Activated T-cell treated with anti-CD3 and anti-CD28 coated beads, Interleukin-2, amount 50 U/mL, for 72 hours (primary cell): ENCODE measurements at regions not wholly inside any gene's neighbourhood (a gene's known extent, or its start where the extent isn't known, plus 50 kb on each side); places are given as distances from the start of the nearest gene placed in this dataset.

Experiments used
- ATAC-seq, 2 donors: fragments of 150-1000 bp; cut with Tn5 transposase; replicated peaks in 1 of 2; 2 replicates each; pipeline ENCODE4 v1.10.0; 2021; ENCODE audit warnings: moderate library complexity in 2 of 2, mild to moderate bottlenecking in 1 of 2
- DNase-seq, 2 donors: peaks; one replicate each; pipeline ENCODE4 v3.0.0; 2021 to 2022; ENCODE audit warnings: mixed read lengths in 1 of 2
- H3K27ac Mint-ChIP-seq: one replicate; pipeline ENCODE4 v1.8.0; 2022; ENCODE audit warnings: mild to moderate bottlenecking, moderate library complexity, mixed read lengths
- H3K27me3 Mint-ChIP-seq: one replicate; pipeline ENCODE4 v1.8.0; 2022; ENCODE audit warnings: low read depth, mixed read lengths
- H3K36me3 Mint-ChIP-seq, 2 donors: one replicate each; pipeline ENCODE4 v1.8.0; 2022; ENCODE audit warnings: mixed read lengths in 2 of 2, mild to moderate bottlenecking in 1 of 2; ENCODE audit not compliant: insufficient read depth in 2 of 2
- H3K4me1 Mint-ChIP-seq: one replicate; pipeline ENCODE4 v1.8.0; 2022; ENCODE audit warnings: low read depth, mixed read lengths
- H3K4me3 Mint-ChIP-seq, 2 donors: one replicate each; pipeline ENCODE4 v1.8.0; 2022; ENCODE audit warnings: mild to moderate bottlenecking in 2 of 2, mixed read lengths in 2 of 2, moderate library complexity in 2 of 2
- H3K9me3 Mint-ChIP-seq, 2 donors: one replicate each; pipeline ENCODE4 v1.8.0; 2022; ENCODE audit warnings: mixed read lengths in 2 of 2

- DNase-seq (peak; percentile 92 to 95), ATAC-seq (peak; percentile 70 to 76)
- H3K27ac Mint-ChIP-seq, result peak overlapping the region; percentile 59
- H3K9me3 Mint-ChIP-seq, result no peaks in the 10 kb centered on the region
- no peaks in the 10 kb centered on the region for H3K36me3 Mint-ChIP-seq
- H3K4me3 Mint-ChIP-seq, result peak overlapping the region; percentile 76 to 77
- peaks cover 11% of the 10 kb centered on the region for H3K27me3 Mint-ChIP-seq
- H3K4me1 Mint-ChIP-seq, result peaks cover 61% of the 10 kb centered on the region
Measured at GRCh38 chr1:181142096-181142958, 53.8 kb downstream of the IER5 start.

- no peaks in the 10 kb centered on the region for H3K9me3 Mint-ChIP-seq
- no peak overlapping the region for H3K4me3 Mint-ChIP-seq
- ATAC-seq, result no peak
- DNase-seq, result no peak
- H3K36me3 Mint-ChIP-seq, result no peaks in the 10 kb centered on the region
- peaks cover 56% of the 10 kb centered on the region for H3K4me1 Mint-ChIP-seq
- peaks cover 11% of the 10 kb centered on the region for H3K27me3 Mint-ChIP-seq
- H3K27ac Mint-ChIP-seq, result no peak overlapping the region
Measured at GRCh38 chr1:181143102-181143859, 54.8 kb downstream of the IER5 start.

- no peak overlapping the region for H3K4me3 Mint-ChIP-seq
- peaks cover 55% of the 10 kb centered on the region for H3K4me1 Mint-ChIP-seq
- peaks cover 11% of the 10 kb centered on the region for H3K27me3 Mint-ChIP-seq
- no peak overlapping the region for H3K27ac Mint-ChIP-seq
- no peak for DNase-seq
- H3K9me3 Mint-ChIP-seq, result no peaks in the 10 kb centered on the region
- no peak for ATAC-seq
- H3K36me3 Mint-ChIP-seq, result no peaks in the 10 kb centered on the region
Measured at GRCh38 chr1:181144238-181144637, 55.7 kb downstream of the IER5 start.

GRCh38 chr1:181148636-181149035 lies 60.1 kb downstream of the IER5 start:
- peaks cover 47% of the 10 kb centered on the region for H3K4me1 Mint-ChIP-seq
- H3K27ac Mint-ChIP-seq, result no peak overlapping the region
- H3K4me3 Mint-ChIP-seq, result peak overlapping the region in 1 of 2 donors; percentile 15
- no peaks in the 10 kb centered on the region for H3K9me3 Mint-ChIP-seq
- peaks cover 9% of the 10 kb centered on the region for H3K27me3 Mint-ChIP-seq
- DNase-seq, result no peak
- H3K36me3 Mint-ChIP-seq, result no peaks in the 10 kb centered on the region
- no peak for ATAC-seq

- ATAC-seq, result peak; percentile 98 to 99
- H3K4me1 Mint-ChIP-seq, result peaks cover 38% of the 10 kb centered on the region
- H3K27ac Mint-ChIP-seq, result peak overlapping the region; percentile 54
- peaks cover under 1% of the 10 kb centered on the region for H3K27me3 Mint-ChIP-seq
- peak overlapping the region; percentile 52 to 62 for H3K4me3 Mint-ChIP-seq
- no peaks in the 10 kb centered on the region for H3K9me3 Mint-ChIP-seq
- no peaks in the 10 kb centered on the region for H3K36me3 Mint-ChIP-seq
- DNase-seq, result peak; percentile 74 to 76
Measured at GRCh38 chr1:181149326-181150125, 61.0 kb downstream of the IER5 start.

GRCh38 chr1:181150273-181150672 lies 61.8 kb downstream of the IER5 start:
- DNase-seq (no peak), ATAC-seq (no peak)
- Mint-ChIP-seq H3K4me3 (no peak overlapping the region), H3K9me3 (no peaks in the 10 kb centered on the region), H3K36me3 (no peaks in the 10 kb centered on the region), H3K27ac (no peak overlapping the region), H3K4me1 (peaks cover 38% of the 10 kb centered on the region), H3K27me3 (no peaks in the 10 kb centered on the region)

GRCh38 chr1:181150842-181151241 lies 62.3 kb downstream of the IER5 start:
- H3K4me1 Mint-ChIP-seq, result peaks cover 41% of the 10 kb centered on the region
- no peak overlapping the region for H3K4me3 Mint-ChIP-seq
- no peaks in the 10 kb centered on the region for H3K36me3 Mint-ChIP-seq
- DNase-seq (no peak), ATAC-seq (no peak)
- no peak overlapping the region for H3K27ac Mint-ChIP-seq
- H3K9me3 Mint-ChIP-seq, result no peaks in the 10 kb centered on the region
- H3K27me3 Mint-ChIP-seq, result no peaks in the 10 kb centered on the region

GRCh38 chr1:181151378-181152326 lies 63.2 kb downstream of the IER5 start:
- Mint-ChIP-seq H3K4me1 (peaks cover 41% of the 10 kb centered on the region), H3K36me3 (no peaks in the 10 kb centered on the region), H3K4me3 (no peak overlapping the region), H3K9me3 (no peaks in the 10 kb centered on the region), H3K27ac (peak overlapping the region; percentile 40), H3K27me3 (no peaks in the 10 kb centered on the region)
- DNase-seq (peak in 1 of 2 donors; percentile 22), ATAC-seq (peak; percentile 50 to 56)

GRCh38 chr1:181152892-181153633 lies 64.6 kb downstream of the IER5 start:
- H3K4me3 Mint-ChIP-seq, result no peak overlapping the region
- ATAC-seq, result no peak
- H3K9me3 Mint-ChIP-seq, result no peaks in the 10 kb centered on the region
- no peaks in the 10 kb centered on the region for H3K27me3 Mint-ChIP-seq
- no peak for DNase-seq
- no peaks in the 10 kb centered on the region for H3K36me3 Mint-ChIP-seq
- peaks cover 48% of the 10 kb centered on the region for H3K4me1 Mint-ChIP-seq
- H3K27ac Mint-ChIP-seq, result no peak overlapping the region

GRCh38 chr1:181153634-181153961 lies 65.1 kb downstream of the IER5 start:
- no peaks in the 10 kb centered on the region for H3K36me3 Mint-ChIP-seq
- no peak for ATAC-seq
- H3K4me3 Mint-ChIP-seq, result no peak overlapping the region
- no peaks in the 10 kb centered on the region for H3K9me3 Mint-ChIP-seq
- H3K4me1 Mint-ChIP-seq, result peaks cover 52% of the 10 kb centered on the region
- DNase-seq, result no peak
- no peaks in the 10 kb centered on the region for H3K27me3 Mint-ChIP-seq
- H3K27ac Mint-ChIP-seq, result no peak overlapping the region

GRCh38 chr1:181155339-181155738 lies 66.8 kb downstream of the IER5 start:
- H3K4me1 Mint-ChIP-seq, result peaks cover 51% of the 10 kb centered on the region
- H3K27ac Mint-ChIP-seq, result no peak overlapping the region
- H3K36me3 Mint-ChIP-seq, result no peaks in the 10 kb centered on the region
- H3K4me3 Mint-ChIP-seq, result no peak overlapping the region
- no peaks in the 10 kb centered on the region for H3K9me3 Mint-ChIP-seq
- no peaks in the 10 kb centered on the region for H3K27me3 Mint-ChIP-seq
- ATAC-seq (no peak), DNase-seq (no peak)
